HG03060 (cell line): ENCODE measurements at regions not wholly inside any gene's neighbourhood (a gene's known extent, or its start where the extent isn't known, plus 50 kb on each side); places are given as distances from the start of the nearest gene placed in this dataset.

ENCODE experiments used
- ATAC-seq: cut with Tn5 transposase; IDR thresholded peaks from one replicate; pipeline ENCODE4 v1.9.1; 2021; ENCODE audit warnings: low read depth, moderate number of reproducible peaks; ENCODE audit not compliant: unreplicated experiment

GRCh38 chr12:125690841-125691240 lies 625.6 kb downstream of the AACS start:
- ATAC-seq, result no peak

- no peak for ATAC-seq
These were observed 630.8 kb downstream of the AACS start for GRCh38 chr12:125696054-125696453.

GRCh38 chr12:125704803-125705202 lies 639.6 kb downstream of the AACS start:
- no peak for ATAC-seq

- ATAC-seq, result no peak
These were observed 655.7 kb downstream of the AACS start for GRCh38 chr12:125720961-125721360.

GRCh38 chr12:125734137-125734536 lies 668.9 kb downstream of the AACS start:
- ATAC-seq, result no peak

- ATAC-seq, result no peak
These were observed 673.0 kb downstream of the AACS start for GRCh38 chr12:125738211-125738610.

GRCh38 chr12:125742413-125742812 lies 677.2 kb downstream of the AACS start:
- no peak for ATAC-seq

GRCh38 chr12:125744201-125744600 lies 679.0 kb downstream of the AACS start:
- no peak for ATAC-seq

- ATAC-seq, result no peak
These were observed 690.3 kb downstream of the AACS start for GRCh38 chr12:125755512-125755911.

GRCh38 chr12:125766091-125766490 lies 700.9 kb downstream of the AACS start:
- no peak for ATAC-seq

GRCh38 chr12:125772403-125772802 lies 707.2 kb downstream of the AACS start:
- no peak for ATAC-seq

- ATAC-seq, result peak; percentile 52
These were observed 707.9 kb downstream of the AACS start for GRCh38 chr12:125773033-125773640.

- no peak for ATAC-seq
These were observed 710.3 kb downstream of the AACS start for GRCh38 chr12:125775507-125775906.

- ATAC-seq, result no peak
These were observed 711.0 kb downstream of the AACS start for GRCh38 chr12:125776212-125776611.

- ATAC-seq, result no peak
These were observed 720.9 kb downstream of the AACS start for GRCh38 chr12:125786143-125786542.

GRCh38 chr12:125794401-125794800 lies 729.2 kb downstream of the AACS start:
- no peak for ATAC-seq

GRCh38 chr12:125797421-125798175 lies 732.4 kb downstream of the AACS start:
- ATAC-seq, result no peak

GRCh38 chr12:125804660-125805059 lies 739.4 kb downstream of the AACS start:
- no peak for ATAC-seq

- no peak for ATAC-seq
These were observed 759.0 kb downstream of the AACS start for GRCh38 chr12:125824276-125824675.

GRCh38 chr12:125835852-125836251 lies 770.6 kb downstream of the AACS start:
- no peak for ATAC-seq

- no peak for ATAC-seq
These were observed 771.4 kb downstream of the AACS start for GRCh38 chr12:125836647-125837046.

GRCh38 chr12:125841332-125841731 lies 776.1 kb downstream of the AACS start:
- ATAC-seq, result no peak
